Endothelial cell of umbilical vein (primary cell): ENCODE measurements at regions not wholly inside any gene's neighbourhood (a gene's known extent, or its start where the extent isn't known, plus 50 kb on each side); places are given as distances from the start of the nearest gene placed in this dataset.
"Not testable (repeated sequence)": the region's sequence is repeated elsewhere in the genome, so short reads cannot be mapped to it uniquely, and the experiment has no call there.

ENCODE experiments used
- BruUV-seq: library from RNA; stranded (reverse); fragments of 400-500 nt; replicated peaks from 2 replicates; lab custom pipeline; 2021; lab: Mats Ljungman, UMichigan
- CTCF ChIA-PET: fragments of 300-600, 350-600 bp; sonication (Branson Sonifier 250); formaldehyde crosslinking; loops from one replicate; lab custom pipeline; 2021; ENCODE audit warnings: antibody characterized with exemption, inconsistent platforms; lab: Charles Lee
- POLR2A ChIA-PET: fragments of 300-600, 350-600 bp; sonication (Branson Sonifier 250); formaldehyde crosslinking; loops from one replicate; lab custom pipeline; 2021; ENCODE audit warnings: antibody characterized with exemption, inconsistent platforms; lab: Charles Lee
- DNase-seq: peaks from one replicate; pipeline ENCODE4 v3.0.0-alpha.2; 2011; ENCODE audit warnings: low read depth, low spot score
- FAIRE-seq: peaks from 2 replicates; lab custom pipeline; 2011; peaks lifted over from hg19 to GRCh38; lab: Jason Lieb, UNC
- H2AFZ ChIP-seq: 2 replicates; pipeline ENCODE4 v1.6.0; 2012; ENCODE audit warnings: low read depth, low read length, control low read depth, inconsistent platforms
- H3K27ac ChIP-seq: 2 replicates; pipeline ENCODE4 v1.5.1; 2011; ENCODE audit warnings: low read depth, mild to moderate bottlenecking, control low read depth, low read length, moderate library complexity; ENCODE audit not compliant: insufficient read depth
- H3K27me3 ChIP-seq, 2 experiments: 2 replicates each; pipeline versions ENCODE4 v1.6.0 to v1.6.1; 2011; ENCODE audit warnings: low read length in 2 of 2, mixed read lengths in 1 of 2; ENCODE audit not compliant: control insufficient read depth in 2 of 2, insufficient read depth in 2 of 2
- H3K36me3 ChIP-seq, 2 experiments: 2 replicates in 1 of 2; 3 replicates in 1 of 2; pipeline ENCODE4 v1.5.1; 2011; ENCODE audit warnings: low read length in 2 of 2, mild to moderate bottlenecking in 1 of 2, moderate library complexity in 1 of 2; ENCODE audit not compliant: control insufficient read depth in 2 of 2, insufficient read depth in 2 of 2; ENCODE audit errors: extremely low read depth in 1 of 2
- H3K4me1 ChIP-seq: 3 replicates; pipeline ENCODE4 v1.5.1; 2011; ENCODE audit warnings: mild to moderate bottlenecking, low read length; ENCODE audit not compliant: control insufficient read depth, insufficient read depth; ENCODE audit errors: extremely low read depth
- H3K4me2 ChIP-seq: 2 replicates; pipeline ENCODE4 v1.6.1; 2011; ENCODE audit warnings: low read length, control low read depth, mixed read lengths; ENCODE audit not compliant: insufficient read depth
- H3K4me3 ChIP-seq, 3 experiments: fragments of 200-600 bp in 1 of 3; sonication (generic), shearing (Covaris generic) in 1 of 3; replicated peaks in 1 of 3; 2 replicates each; pipeline ENCODE4 v1.5.1; 2011 to 2016; ENCODE audit warnings: control low read depth in 3 of 3, low read length in 3 of 3, mild to moderate bottlenecking in 2 of 3, inconsistent platforms in 1 of 3, low read depth in 1 of 3, moderate library complexity in 1 of 3; ENCODE audit not compliant: insufficient read depth in 1 of 3
- H3K79me2 ChIP-seq: 2 replicates; pipeline ENCODE4 v1.6.0; 2012; ENCODE audit warnings: low read length, inconsistent platforms; ENCODE audit not compliant: control insufficient read depth, insufficient read depth
- H3K9ac ChIP-seq: replicated peaks from 2 replicates; pipeline ENCODE3; 2011; ENCODE audit warnings: low read length, control low read depth; ENCODE audit not compliant: insufficient read depth; ENCODE audit errors: extremely low read depth
- H3K9me1 ChIP-seq: replicated peaks from 3 replicates; pipeline ENCODE4 v1.6.0; 2011; ENCODE audit warnings: mild to moderate bottlenecking, low read length; ENCODE audit not compliant: control insufficient read depth, insufficient read depth; ENCODE audit errors: extremely low read depth
- H3K9me3 ChIP-seq: replicated peaks from 2 replicates; pipeline ENCODE4 v1.5.1; 2012; ENCODE audit warnings: low read length, inconsistent platforms; ENCODE audit not compliant: control insufficient read depth, insufficient read depth
- H4K20me1 ChIP-seq: replicated peaks from 2 replicates; pipeline ENCODE3; 2011; ENCODE audit warnings: mild to moderate bottlenecking, low read length; ENCODE audit not compliant: control insufficient read depth, insufficient read depth; ENCODE audit errors: extremely low read depth
- CTCF ChIP-seq, 2 donors: IDR thresholded peaks; 1 replicate in 1 of 2; 2 replicates in 1 of 2; pipeline ENCODE4 v1.5.1; 2011; ENCODE audit warnings: low read length in 2 of 2, mild to moderate bottlenecking in 2 of 2, moderate library complexity in 2 of 2, control low read depth in 1 of 2, inconsistent platforms in 1 of 2, low read depth in 1 of 2; ENCODE audit not compliant: insufficient read depth in 1 of 2; ENCODE audit errors: extremely low read depth in 1 of 2
- EZH2 ChIP-seq: IDR thresholded peaks from 2 replicates; pipeline ENCODE4 v1.6.1; 2012; ENCODE audit warnings: borderline replicate concordance, low read depth, mild to moderate bottlenecking, moderate library complexity, low read length, inconsistent platforms; ENCODE audit not compliant: severe bottlenecking
- FOS ChIP-seq: IDR thresholded peaks from 2 replicates; pipeline ENCODE4 v1.6.1; 2011; ENCODE audit warnings: mild to moderate bottlenecking, low read length, moderate library complexity, borderline replicate concordance; ENCODE audit not compliant: insufficient read depth
- GATA2 ChIP-seq: IDR thresholded peaks from 2 replicates; pipeline ENCODE4 v1.7.0; 2011; ENCODE audit warnings: low read depth, mild to moderate bottlenecking, moderate library complexity, mixed read lengths, low read length; ENCODE audit not compliant: insufficient read length, insufficient read depth
- MAX ChIP-seq: IDR thresholded peaks from 2 replicates; pipeline ENCODE4 v1.6.1; 2011; ENCODE audit not compliant: insufficient read depth, insufficient read length
- MYC ChIP-seq: IDR thresholded peaks from one replicate; pipeline ENCODE4 v1.6.1; 2011; ENCODE audit warnings: mild to moderate bottlenecking, low read depth, low read length
- dilution Hi-C: fragments of 300-500 bp; cut with MboI; formaldehyde crosslinking; loops from one replicate; pipeline ENCODE4 v1.15.0; 2019; ENCODE audit warnings: low sequenced_read_pairs; ENCODE audit not compliant: extremely low pct_ligation_motif_present
- intact Hi-C: fragments of 100-400 bp; cut with micrococcal nuclease; formaldehyde crosslinking; loops from one replicate; pipeline ENCODE4 v1.10.0; 2022

GRCh38 chr7:112951070-112951469 is 135.6 kb downstream of the GPR85 start:
- ChIA-PET CTCF (interaction anchor here (0.7 kb wide), 1 partner anchor 13 kb away, joined by 3 read pairs; no protein-coding TSS in a partner anchor), POLR2A (no interaction called here)

GRCh38 chr7:112949682-112950081 is 136.9 kb downstream of the GPR85 start:
- FAIRE-seq, DNase-seq, intact Hi-C loops, CTCF ChIA-PET, H2AFZ ChIP-seq, H3K36me3 ChIP-seq, H3K4me2 ChIP-seq, H3K9ac ChIP-seq, H3K27ac ChIP-seq, H3K9me1 ChIP-seq, H3K27me3 ChIP-seq, H3K4me3 ChIP-seq, H4K20me1 ChIP-seq, BruUV-seq, H3K9me3 ChIP-seq, H3K79me2 ChIP-seq, H3K4me1 ChIP-seq, POLR2A ChIA-PET, dilution Hi-C loops: not testable (repeated sequence)

More at GRCh38 chr7:112951070-112951469, 135.6 kb downstream of the GPR85 start:
- Histone ChIP-seq H4K20me1 (no peaks in the 10 kb centered on the region), H3K9me1 (no peaks in the 10 kb centered on the region), H3K9me3 (no peaks in the 10 kb centered on the region), H3K27ac (no peak overlapping the region), H2AFZ (no peak overlapping the region), H3K79me2 (no peaks in the 10 kb centered on the region), H3K9ac (no peak overlapping the region), H3K36me3 (no peaks in the 10 kb centered on the region), H3K4me1 (no peaks in the 10 kb centered on the region), H3K27me3 (no peaks in the 10 kb centered on the region), H3K4me3 (no peak overlapping the region), H3K4me2 (no peak overlapping the region)
- no peak for FAIRE-seq
- dilution Hi-C loops: no loop called here
- no TSS peak for BruUV-seq
- DNase-seq: no peak
- intact Hi-C loops: no loop called here
- TF ChIP-seq GATA2 (no peak), FOS (no peak), EZH2 (no peak), MAX (no peak), CTCF (IDR thresholded peaks at IDR 0.05; ENCODE audit: extremely low read depth in 1 of 2, insufficient read depth in 1 of 2, low read depth in 1 of 2, low read length in 2 of 2) (no peak), MYC (no peak)
